Panc1 (cell line): ENCODE measurements at regions not wholly inside any gene's neighbourhood (a gene's known extent, or its start where the extent isn't known, plus 50 kb on each side); places are given as distances from the start of the nearest gene placed in this dataset.

Experiments used
- POLR2AphosphoS5 ChIP-seq: IDR thresholded peaks from 2 replicates; pipeline ENCODE4 v1.6.1; 2012; ENCODE audit warnings: mild to moderate bottlenecking, low read depth, low read length, moderate library complexity
- SIN3A ChIP-seq: IDR thresholded peaks from 2 replicates; pipeline ENCODE4 v1.6.1; 2012; ENCODE audit warnings: low read depth, mild to moderate bottlenecking, low read length, moderate library complexity, borderline replicate concordance; ENCODE audit not compliant: insufficient read depth
- TCF7L2 ChIP-seq: IDR thresholded peaks from 2 replicates; pipeline ENCODE4 v1.6.1; 2011; ENCODE audit warnings: mild to moderate bottlenecking, low read depth, low read length, inconsistent platforms
- TF ChIP-seq, protein P1 (sequence below): fragments of 450-650 bp; IDR thresholded peaks from 2 replicates; pipeline ENCODE4 v1.5.1; 2017; ENCODE audit warnings: mild to moderate bottlenecking
- TF ChIP-seq, protein P2 (sequence below), 2 experiments: IDR thresholded peaks; 2 replicates each; pipeline ENCODE4 v1.6.1; 2011 to 2012; ENCODE audit warnings: low read depth in 2 of 2, control low read depth in 1 of 2, low read length in 1 of 2, mild to moderate bottlenecking in 1 of 2, moderate library complexity in 1 of 2; ENCODE audit not compliant: insufficient read depth in 1 of 2

DNA sequence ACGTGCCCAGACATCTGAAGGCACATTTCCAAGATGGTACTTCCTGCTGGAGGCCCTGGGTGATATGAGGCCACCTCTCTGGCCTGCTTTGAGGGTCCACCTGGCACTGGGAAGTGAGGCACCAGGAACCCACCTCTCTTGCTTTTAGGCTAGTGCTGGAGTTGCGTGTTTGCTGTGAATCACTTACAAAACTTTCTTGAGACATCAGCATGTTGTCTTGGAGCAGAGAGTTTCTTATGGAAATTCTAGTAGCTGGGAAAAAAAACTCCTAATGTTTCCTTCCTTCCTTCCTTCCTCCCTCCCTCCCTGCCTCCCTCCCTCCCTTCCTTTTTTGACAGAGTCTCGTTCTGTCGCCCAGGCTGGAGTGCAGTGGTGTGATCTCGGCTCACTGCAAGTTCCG is 341.3 kb downstream of the MIAT start:
- TF ChIP-seq, protein P1, sequence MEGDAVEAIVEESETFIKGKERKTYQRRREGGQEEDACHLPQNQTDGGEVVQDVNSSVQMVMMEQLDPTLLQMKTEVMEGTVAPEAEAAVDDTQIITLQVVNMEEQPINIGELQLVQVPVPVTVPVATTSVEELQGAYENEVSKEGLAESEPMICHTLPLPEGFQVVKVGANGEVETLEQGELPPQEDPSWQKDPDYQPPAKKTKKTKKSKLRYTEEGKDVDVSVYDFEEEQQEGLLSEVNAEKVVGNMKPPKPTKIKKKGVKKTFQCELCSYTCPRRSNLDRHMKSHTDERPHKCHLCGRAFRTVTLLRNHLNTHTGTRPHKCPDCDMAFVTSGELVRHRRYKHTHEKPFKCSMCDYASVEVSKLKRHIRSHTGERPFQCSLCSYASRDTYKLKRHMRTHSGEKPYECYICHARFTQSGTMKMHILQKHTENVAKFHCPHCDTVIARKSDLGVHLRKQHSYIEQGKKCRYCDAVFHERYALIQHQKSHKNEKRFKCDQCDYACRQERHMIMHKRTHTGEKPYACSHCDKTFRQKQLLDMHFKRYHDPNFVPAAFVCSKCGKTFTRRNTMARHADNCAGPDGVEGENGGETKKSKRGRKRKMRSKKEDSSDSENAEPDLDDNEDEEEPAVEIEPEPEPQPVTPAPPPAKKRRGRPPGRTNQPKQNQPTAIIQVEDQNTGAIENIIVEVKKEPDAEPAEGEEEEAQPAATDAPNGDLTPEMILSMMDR: no peak
- TF ChIP-seq, protein P2, sequence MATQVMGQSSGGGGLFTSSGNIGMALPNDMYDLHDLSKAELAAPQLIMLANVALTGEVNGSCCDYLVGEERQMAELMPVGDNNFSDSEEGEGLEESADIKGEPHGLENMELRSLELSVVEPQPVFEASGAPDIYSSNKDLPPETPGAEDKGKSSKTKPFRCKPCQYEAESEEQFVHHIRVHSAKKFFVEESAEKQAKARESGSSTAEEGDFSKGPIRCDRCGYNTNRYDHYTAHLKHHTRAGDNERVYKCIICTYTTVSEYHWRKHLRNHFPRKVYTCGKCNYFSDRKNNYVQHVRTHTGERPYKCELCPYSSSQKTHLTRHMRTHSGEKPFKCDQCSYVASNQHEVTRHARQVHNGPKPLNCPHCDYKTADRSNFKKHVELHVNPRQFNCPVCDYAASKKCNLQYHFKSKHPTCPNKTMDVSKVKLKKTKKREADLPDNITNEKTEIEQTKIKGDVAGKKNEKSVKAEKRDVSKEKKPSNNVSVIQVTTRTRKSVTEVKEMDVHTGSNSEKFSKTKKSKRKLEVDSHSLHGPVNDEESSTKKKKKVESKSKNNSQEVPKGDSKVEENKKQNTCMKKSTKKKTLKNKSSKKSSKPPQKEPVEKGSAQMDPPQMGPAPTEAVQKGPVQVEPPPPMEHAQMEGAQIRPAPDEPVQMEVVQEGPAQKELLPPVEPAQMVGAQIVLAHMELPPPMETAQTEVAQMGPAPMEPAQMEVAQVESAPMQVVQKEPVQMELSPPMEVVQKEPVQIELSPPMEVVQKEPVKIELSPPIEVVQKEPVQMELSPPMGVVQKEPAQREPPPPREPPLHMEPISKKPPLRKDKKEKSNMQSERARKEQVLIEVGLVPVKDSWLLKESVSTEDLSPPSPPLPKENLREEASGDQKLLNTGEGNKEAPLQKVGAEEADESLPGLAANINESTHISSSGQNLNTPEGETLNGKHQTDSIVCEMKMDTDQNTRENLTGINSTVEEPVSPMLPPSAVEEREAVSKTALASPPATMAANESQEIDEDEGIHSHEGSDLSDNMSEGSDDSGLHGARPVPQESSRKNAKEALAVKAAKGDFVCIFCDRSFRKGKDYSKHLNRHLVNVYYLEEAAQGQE (IDR thresholded peaks at IDR 0.05; ENCODE audit: insufficient read depth in 1 of 2, low read depth in 2 of 2, low read length in 1 of 2): no peak
- no peak for TF ChIP-seq POLR2AphosphoS5
- no peak for TF ChIP-seq SIN3A
- no peak for TF ChIP-seq TCF7L2
